Gastrocnemius medialis (tissue), 4 donors: ENCODE measurements at regions not wholly inside any gene's neighbourhood (a gene's known extent, or its start where the extent isn't known, plus 50 kb on each side); places are given as distances from the start of the nearest gene placed in this dataset.

ENCODE experiments used
- ATAC-seq, 2 donors: fragments of 150-250 bp; one replicate each; pipeline ENCODE4 v1.9.1; 2016
- DNase-seq, 2 donors: peaks; one replicate each; pipeline ENCODE4 v3.0.0-alpha.2; 2019
- H3K27ac ChIP-seq, 4 donors: fragments of 200-600 bp; sonication (generic); 1 replicate in 1 of 4; 2 replicates in 3 of 4; pipeline ENCODE4 v1.5.1; 2016 to 2018; ENCODE audit warnings: mild to moderate bottlenecking in 2 of 4, moderate library complexity in 1 of 4
- H3K27me3 ChIP-seq, 3 donors: fragments of 200-600 bp; sonication (generic) in 2 of 3; 1 replicate in 1 of 3; 2 replicates in 2 of 3; pipeline versions ENCODE4 v1.5.1 to v1.6.0; 2016 to 2019; ENCODE audit warnings: mild to moderate bottlenecking in 1 of 3, moderate library complexity in 1 of 3
- H3K36me3 ChIP-seq, 2 donors: fragments of 200-600 bp; sonication (generic) in 1 of 2; one replicate each; pipeline ENCODE4 v1.5.1; 2017 to 2018
- H3K4me1 ChIP-seq, 2 donors: fragments of 200-600 bp; sonication (generic) in 1 of 2; one replicate each; pipeline ENCODE4 v1.5.1; 2016 to 2017; ENCODE audit warnings: mild to moderate bottlenecking in 2 of 2
- H3K4me3 ChIP-seq, 4 donors: fragments of 200-600 bp; sonication (generic) in 3 of 4; 1 replicate in 1 of 4; 2 replicates in 3 of 4; pipeline ENCODE4 v1.5.1; 2016 to 2019; ENCODE audit warnings: mild to moderate bottlenecking in 2 of 4
- H3K9me3 ChIP-seq, 3 donors: fragments of 200-600 bp; sonication (generic) in 2 of 3; 1 replicate in 1 of 3; 2 replicates in 2 of 3; pipeline ENCODE4 v1.5.1; 2016 to 2019
- CTCF ChIP-seq, 5 experiments: fragments of 450-650 bp in 3 of 5; fragments of 200-600 bp in 2 of 5; sonication (generic) in 2 of 5; IDR thresholded peaks in 4 of 5; conservative IDR thresholded peaks in 1 of 5; 1 replicate in 4 of 5; 2 replicates in 1 of 5; pipeline ENCODE4 v1.5.1; 2016 to 2019; ENCODE audit warnings: antibody characterized with exemption in 5 of 5, mild to moderate bottlenecking in 3 of 5, moderate library complexity in 3 of 5
- POLR2A ChIP-seq, 2 donors: fragments of 450-650 bp; IDR thresholded peaks; one replicate each; pipeline ENCODE4 v1.6.1; 2017; ENCODE audit warnings: antibody characterized with exemption in 2 of 2, mild to moderate bottlenecking in 2 of 2, moderate library complexity in 2 of 2
- in situ Hi-C, 4 donors: fragments of 200-750 bp; cut with MboI; loops; one replicate each; pipeline versions ENCODE4 v1.15.0 to v1.8.0; 2017; ENCODE audit warnings: low sequenced_read_pairs in 4 of 4
- intact Hi-C: fragments of 100-400 bp; cut with DNase I; formaldehyde crosslinking; loops from one replicate; pipeline ENCODE4 v1.15.1; 2023; ENCODE audit warnings: low total_unique reads

- no peak for TF ChIP-seq POLR2A (IDR thresholded peaks at IDR 0.05)
- TF ChIP-seq CTCF (IDR thresholded peaks at IDR 0.05 in 4 of 5, conservative IDR thresholded peaks at IDR 0.05 in 1 of 5), result no peak
- Histone ChIP-seq H3K9me3 (no peaks in the 10 kb centered on the region), H3K36me3 (no peaks in the 10 kb centered on the region), H3K27ac (no peak overlapping the region), H3K4me1 (no peaks in the 10 kb centered on the region), H3K4me3 (no peak overlapping the region), H3K27me3 (no peaks in the 10 kb centered on the region)
- no peak for ATAC-seq
- in situ Hi-C loops, result no loop called here
- DNase-seq, result no peak
- intact Hi-C loops, result no loop called here
These were observed 615.1 kb upstream of the SALL3 start for GRCh38 chr18:78364388-78364960.

- Histone ChIP-seq H3K4me1 (no peaks in the 10 kb centered on the region), H3K4me3 (no peak overlapping the region), H3K27ac (no peak overlapping the region), H3K27me3 (no peaks in the 10 kb centered on the region), H3K36me3 (no peaks in the 10 kb centered on the region), H3K9me3 (no peaks in the 10 kb centered on the region)
- DNase-seq, result no peak
- TF ChIP-seq CTCF (IDR thresholded peaks at IDR 0.05 in 4 of 5, conservative IDR thresholded peaks at IDR 0.05 in 1 of 5), result no peak
- no peak for TF ChIP-seq POLR2A (IDR thresholded peaks at IDR 0.05)
- intact Hi-C loops (no loop called here), in situ Hi-C loops (no loop called here)
- ATAC-seq, result no peak
These were observed 611.6 kb upstream of the SALL3 start for GRCh38 chr18:78367996-78368395.

- ATAC-seq, result no peak
- intact Hi-C loops, result no loop called here
These were observed 610.9 kb upstream of the SALL3 start for GRCh38 chr18:78368726-78369125.

GRCh38 chr18:78376046-78376445, 603.6 kb upstream of the SALL3 start:
- Histone ChIP-seq H3K9me3 (no peaks in the 10 kb centered on the region), H3K27ac (no peak overlapping the region), H3K27me3 (no peaks in the 10 kb centered on the region), H3K4me1 (no peaks in the 10 kb centered on the region), H3K36me3 (no peaks in the 10 kb centered on the region), H3K4me3 (no peak overlapping the region)
- TF ChIP-seq POLR2A (IDR thresholded peaks at IDR 0.05), result no peak
- no peak for TF ChIP-seq CTCF (IDR thresholded peaks at IDR 0.05 in 4 of 5, conservative IDR thresholded peaks at IDR 0.05 in 1 of 5)
- no peak for DNase-seq
- intact Hi-C loops, result no loop called here
- no peak for ATAC-seq
- in situ Hi-C loops, result no loop called here

More at GRCh38 chr18:78368726-78369125, 610.9 kb upstream of the SALL3 start:
- Histone ChIP-seq H3K9me3 (no peaks in the 10 kb centered on the region), H3K4me1 (no peaks in the 10 kb centered on the region), H3K36me3 (no peaks in the 10 kb centered on the region), H3K27me3 (no peaks in the 10 kb centered on the region), H3K27ac (no peak overlapping the region), H3K4me3 (no peak overlapping the region)
- no peak for DNase-seq
- TF ChIP-seq POLR2A (IDR thresholded peaks at IDR 0.05) (no peak), CTCF (IDR thresholded peaks at IDR 0.05 in 4 of 5, conservative IDR thresholded peaks at IDR 0.05 in 1 of 5) (no peak)
- in situ Hi-C loops, result no loop called here

- no peaks in the 10 kb centered on the region for H3K36me3 ChIP-seq
- in situ Hi-C loops (no loop called here), intact Hi-C loops (no loop called here)
- H3K4me3 ChIP-seq, result no peak overlapping the region
- H3K27me3 ChIP-seq, result no peaks in the 10 kb centered on the region
- DNase-seq (no peak), ATAC-seq (no peak)
- TF ChIP-seq CTCF (IDR thresholded peaks at IDR 0.05 in 4 of 5, conservative IDR thresholded peaks at IDR 0.05 in 1 of 5), result no peak
- no peak for TF ChIP-seq POLR2A (IDR thresholded peaks at IDR 0.05)
- no peaks in the 10 kb centered on the region for H3K4me1 ChIP-seq
- H3K9me3 ChIP-seq, result no peaks in the 10 kb centered on the region
- H3K27ac ChIP-seq, result no peak overlapping the region
These were observed 601.2 kb upstream of the SALL3 start for GRCh38 chr18:78378403-78378802.
